ENCODE measurements at regions not wholly inside any gene's neighbourhood (a gene's known extent, or its start where the extent isn't known, plus 50 kb on each side); places are given as distances from the start of the nearest gene placed in this dataset.

DNA sequence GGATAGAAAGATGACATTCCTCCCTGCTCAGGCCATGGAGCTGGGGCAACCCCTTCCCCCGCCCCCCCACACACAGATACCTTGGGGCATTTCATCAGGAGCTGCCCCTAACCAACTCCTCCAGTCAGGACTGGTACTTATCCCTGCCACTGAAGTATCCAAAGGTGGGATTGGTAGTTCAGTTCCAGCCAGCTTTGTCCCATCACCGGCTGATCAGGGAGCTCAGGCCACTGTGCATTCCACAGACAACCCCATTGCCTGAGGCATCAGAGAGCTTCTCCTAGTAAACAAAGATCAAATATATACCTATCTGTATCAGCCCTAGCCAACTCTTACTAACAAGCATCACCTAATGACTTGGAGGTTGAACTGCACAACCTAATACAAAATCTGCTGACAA, 218.2 kb upstream of the FMR1 start:
- FAIRE-seq, result no peak
- no peaks in the 10 kb centered on the region for H3K36me3 ChIP-seq (ENCODE audit: control insufficient read depth, insufficient read depth, low read length)
- no peaks in the 10 kb centered on the region for H3K27me3 ChIP-seq (ENCODE audit: control insufficient read depth, insufficient read depth, low read length)
- TF ChIP-seq, protein P1, sequence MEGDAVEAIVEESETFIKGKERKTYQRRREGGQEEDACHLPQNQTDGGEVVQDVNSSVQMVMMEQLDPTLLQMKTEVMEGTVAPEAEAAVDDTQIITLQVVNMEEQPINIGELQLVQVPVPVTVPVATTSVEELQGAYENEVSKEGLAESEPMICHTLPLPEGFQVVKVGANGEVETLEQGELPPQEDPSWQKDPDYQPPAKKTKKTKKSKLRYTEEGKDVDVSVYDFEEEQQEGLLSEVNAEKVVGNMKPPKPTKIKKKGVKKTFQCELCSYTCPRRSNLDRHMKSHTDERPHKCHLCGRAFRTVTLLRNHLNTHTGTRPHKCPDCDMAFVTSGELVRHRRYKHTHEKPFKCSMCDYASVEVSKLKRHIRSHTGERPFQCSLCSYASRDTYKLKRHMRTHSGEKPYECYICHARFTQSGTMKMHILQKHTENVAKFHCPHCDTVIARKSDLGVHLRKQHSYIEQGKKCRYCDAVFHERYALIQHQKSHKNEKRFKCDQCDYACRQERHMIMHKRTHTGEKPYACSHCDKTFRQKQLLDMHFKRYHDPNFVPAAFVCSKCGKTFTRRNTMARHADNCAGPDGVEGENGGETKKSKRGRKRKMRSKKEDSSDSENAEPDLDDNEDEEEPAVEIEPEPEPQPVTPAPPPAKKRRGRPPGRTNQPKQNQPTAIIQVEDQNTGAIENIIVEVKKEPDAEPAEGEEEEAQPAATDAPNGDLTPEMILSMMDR (IDR thresholded peaks at IDR 0.05; ENCODE audit: insufficient read depth, low read length, severe bottlenecking), result no peak
- no peak overlapping the region for H3K4me3 ChIP-seq (ENCODE audit: low read depth, low read length)
- no peak for DNase-seq (ENCODE audit: low read depth)

DNA sequence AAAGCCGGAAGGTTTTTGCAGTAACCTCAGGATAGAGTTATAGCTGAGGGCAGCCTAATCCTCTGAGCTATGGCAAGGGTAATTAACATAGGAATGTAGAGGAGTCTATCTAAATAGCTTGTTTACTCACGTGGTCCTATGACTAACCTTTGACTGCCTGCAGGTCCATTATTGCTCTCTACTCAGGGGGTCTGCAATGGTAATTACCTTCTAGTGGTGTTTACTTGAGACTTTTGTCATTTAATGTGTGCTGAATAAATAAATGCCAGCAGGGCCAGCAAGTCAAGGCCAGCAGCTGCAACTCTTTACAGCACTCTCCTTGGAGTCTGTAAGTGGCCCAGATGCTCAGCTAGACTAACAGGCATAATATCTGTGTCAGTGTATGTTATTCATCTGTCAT, 212.7 kb upstream of the FMR1 start:
- no peaks in the 10 kb centered on the region for H3K27me3 ChIP-seq (ENCODE audit: control insufficient read depth, insufficient read depth, low read length)
- no peak for DNase-seq (ENCODE audit: low read depth)
- H3K4me3 ChIP-seq (ENCODE audit: low read depth, low read length), result no peak overlapping the region
- no peaks in the 10 kb centered on the region for H3K36me3 ChIP-seq (ENCODE audit: control insufficient read depth, insufficient read depth, low read length)
- no peak for FAIRE-seq
- TF ChIP-seq, protein P1 (IDR thresholded peaks at IDR 0.05; ENCODE audit: insufficient read depth, low read length, severe bottlenecking), result no peak

DNA sequence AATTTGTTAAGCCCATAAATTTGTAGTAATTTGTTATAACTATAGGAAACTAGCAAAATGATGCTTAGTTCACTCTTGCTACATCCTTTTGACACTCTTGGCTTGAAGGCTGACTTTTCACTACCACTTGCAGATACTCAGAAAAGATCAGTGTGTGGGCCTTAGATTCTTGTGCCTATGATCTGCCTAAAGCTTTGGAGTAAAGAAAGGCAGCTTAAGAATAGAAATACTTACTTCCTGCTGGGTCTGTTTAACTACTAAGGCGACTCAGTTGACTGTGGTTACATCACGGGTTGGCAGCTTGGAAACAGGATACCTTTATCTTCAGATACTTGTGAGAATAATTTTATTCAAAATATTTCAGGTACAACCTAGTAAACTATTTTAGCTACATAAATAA, 201.4 kb upstream of the FMR1 start:
- Histone ChIP-seq H3K27me3 (ENCODE audit: control insufficient read depth, insufficient read depth, low read length) (no peaks in the 10 kb centered on the region), H3K4me3 (ENCODE audit: low read depth, low read length) (no peak overlapping the region), H3K36me3 (ENCODE audit: control insufficient read depth, insufficient read depth, low read length) (no peaks in the 10 kb centered on the region)
- no peak for FAIRE-seq
- TF ChIP-seq, protein P1 (IDR thresholded peaks at IDR 0.05; ENCODE audit: insufficient read depth, low read length, severe bottlenecking), result no peak
- DNase-seq (ENCODE audit: low read depth), result no peak

DNA sequence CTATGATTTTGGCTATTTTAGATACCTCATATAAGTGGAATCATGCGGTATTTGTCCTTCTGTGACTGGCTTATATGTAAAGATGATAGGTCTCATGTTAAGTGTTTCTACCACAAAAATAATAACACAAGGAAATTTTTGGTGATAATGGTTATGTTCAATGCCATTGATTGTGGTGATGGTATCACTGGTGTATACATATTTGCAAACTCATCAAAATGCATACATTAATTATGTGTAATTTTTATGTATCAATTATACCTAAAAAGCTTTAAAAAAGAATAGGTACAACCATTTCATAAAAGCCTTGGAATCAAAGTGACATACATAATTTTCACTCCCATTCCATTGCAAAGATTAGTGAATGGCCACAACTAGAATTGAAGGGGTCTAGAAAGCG, 178.3 kb upstream of the FMR1 start:
- Histone ChIP-seq H3K4me3 (ENCODE audit: low read depth, low read length) (no peak overlapping the region), H3K27me3 (ENCODE audit: control insufficient read depth, insufficient read depth, low read length) (no peaks in the 10 kb centered on the region), H3K36me3 (ENCODE audit: control insufficient read depth, insufficient read depth, low read length) (no peaks in the 10 kb centered on the region)
- FAIRE-seq (no peak), DNase-seq (ENCODE audit: low read depth) (no peak)
- TF ChIP-seq, protein P1 (IDR thresholded peaks at IDR 0.05; ENCODE audit: insufficient read depth, low read length, severe bottlenecking), result no peak

DNA sequence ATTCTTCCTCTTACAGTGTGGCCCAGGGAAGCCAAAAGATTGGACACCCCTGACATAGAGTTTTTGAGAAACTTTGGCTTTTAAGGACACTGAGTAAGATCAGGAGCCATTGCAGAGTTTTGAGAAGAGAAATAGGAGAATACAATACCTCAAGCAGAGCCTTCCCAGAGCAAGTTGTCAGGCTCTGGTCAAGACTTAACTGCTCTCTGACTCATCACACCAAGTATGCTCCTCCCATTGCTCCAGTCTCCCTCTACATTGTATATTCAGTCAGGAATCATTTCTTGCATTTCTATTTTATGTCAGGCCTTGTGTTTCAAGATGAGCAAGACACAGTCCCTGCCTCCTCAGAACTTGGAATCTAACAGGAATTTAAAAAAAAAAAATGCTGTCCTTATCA, 176.4 kb upstream of the FMR1 start:
- DNase-seq (ENCODE audit: low read depth) (peak; percentile 2), FAIRE-seq (no peak)
- TF ChIP-seq, protein P1 (IDR thresholded peaks at IDR 0.05; ENCODE audit: insufficient read depth, low read length, severe bottlenecking), result no peak
- no peak overlapping the region for H3K4me3 ChIP-seq (ENCODE audit: low read depth, low read length)
- H3K27me3 ChIP-seq (ENCODE audit: control insufficient read depth, insufficient read depth, low read length), result no peaks in the 10 kb centered on the region
- H3K36me3 ChIP-seq (ENCODE audit: control insufficient read depth, insufficient read depth, low read length), result no peaks in the 10 kb centered on the region

DNA sequence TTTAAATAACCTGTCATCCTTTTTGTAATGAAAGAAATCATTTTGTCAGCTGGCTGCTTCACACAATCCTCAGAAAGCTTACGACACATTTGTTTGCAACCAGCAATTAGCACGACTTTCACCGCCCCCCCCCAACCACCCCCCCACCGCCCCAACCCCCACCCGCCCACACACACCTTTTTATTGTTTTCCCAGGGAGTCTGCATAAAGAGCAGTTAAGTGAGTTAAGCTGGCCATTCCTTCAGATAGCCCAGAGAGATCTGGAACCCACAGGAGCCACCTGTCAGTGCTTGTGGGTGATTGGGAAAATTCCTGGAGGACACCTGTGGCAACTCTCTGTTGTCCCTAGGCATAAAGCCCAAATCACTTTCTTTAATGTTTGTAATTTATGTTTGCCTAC, 175.7 kb upstream of the FMR1 start:
- FAIRE-seq, result no peak
- no peaks in the 10 kb centered on the region for H3K36me3 ChIP-seq (ENCODE audit: control insufficient read depth, insufficient read depth, low read length)
- TF ChIP-seq, protein P1 (IDR thresholded peaks at IDR 0.05; ENCODE audit: insufficient read depth, low read length, severe bottlenecking), result no peak

More for the DNA sequence above, 175.7 kb upstream of the FMR1 start:
- no peak overlapping the region for H3K4me3 ChIP-seq (ENCODE audit: low read depth, low read length)
- H3K27me3 ChIP-seq (ENCODE audit: control insufficient read depth, insufficient read depth, low read length), result no peaks in the 10 kb centered on the region
- DNase-seq (ENCODE audit: low read depth), result no peak
